GM19043 (cell line): ENCODE measurements at regions not wholly inside any gene's neighbourhood (a gene's known extent, or its start where the extent isn't known, plus 50 kb on each side); places are given as distances from the start of the nearest gene placed in this dataset.

Experiments
- ATAC-seq: cut with Tn5 transposase; IDR thresholded peaks from one replicate; pipeline ENCODE4 v1.9.1; 2021; ENCODE audit warnings: low read depth; ENCODE audit not compliant: unreplicated experiment

DNA sequence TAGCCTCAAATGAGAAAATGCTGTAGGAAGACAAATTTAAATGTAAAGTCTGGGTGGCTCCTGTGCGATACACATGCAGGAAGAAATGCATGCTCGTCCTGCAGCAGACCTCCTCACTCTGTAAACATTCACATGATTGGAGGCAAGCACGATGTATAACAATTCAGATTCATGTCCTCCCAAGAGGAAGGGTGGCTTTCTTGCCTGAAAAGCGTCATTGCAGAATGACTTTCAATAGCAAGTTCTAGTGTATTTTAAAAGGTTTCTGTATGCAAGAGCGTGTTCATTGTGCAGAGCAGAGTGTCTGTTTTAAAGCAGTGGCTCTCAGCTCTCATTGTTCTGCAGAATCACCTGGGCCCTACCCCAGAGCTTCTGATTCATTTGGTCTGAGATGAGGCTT, 170.3 kb upstream of the CELF2 start:
- no peak for ATAC-seq

GRCh38 chr10:10848488-10849111, 169.1 kb upstream of the CELF2 start:
- no peak for ATAC-seq

GRCh38 chr10:10849306-10849705, 168.4 kb upstream of the CELF2 start:
- ATAC-seq: no peak

- ATAC-seq: no peak
These were observed 167.5 kb upstream of the CELF2 start for GRCh38 chr10:10850214-10850613.

- ATAC-seq: no peak
These were observed 165.2 kb upstream of the CELF2 start for GRCh38 chr10:10852464-10852863.

DNA sequence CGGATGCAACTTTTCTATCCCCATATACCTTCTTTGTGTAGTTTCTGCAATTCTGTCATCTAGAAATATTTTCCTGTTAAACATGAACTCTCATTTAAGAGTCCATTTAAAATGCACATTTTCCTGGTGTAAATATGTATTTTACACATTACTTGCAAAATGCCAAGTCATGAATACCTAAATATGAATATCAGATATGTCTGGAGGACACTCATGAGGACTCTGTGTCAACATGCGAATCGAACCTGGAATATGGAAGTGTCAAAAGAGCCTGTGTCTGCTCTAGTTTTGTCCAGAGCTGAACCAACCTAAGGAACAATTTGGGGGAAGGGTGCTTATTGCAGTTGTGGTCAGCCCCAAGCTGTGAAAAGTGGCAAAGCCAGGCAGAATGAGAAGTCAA, 163.7 kb upstream of the CELF2 start:
- ATAC-seq: no peak

DNA sequence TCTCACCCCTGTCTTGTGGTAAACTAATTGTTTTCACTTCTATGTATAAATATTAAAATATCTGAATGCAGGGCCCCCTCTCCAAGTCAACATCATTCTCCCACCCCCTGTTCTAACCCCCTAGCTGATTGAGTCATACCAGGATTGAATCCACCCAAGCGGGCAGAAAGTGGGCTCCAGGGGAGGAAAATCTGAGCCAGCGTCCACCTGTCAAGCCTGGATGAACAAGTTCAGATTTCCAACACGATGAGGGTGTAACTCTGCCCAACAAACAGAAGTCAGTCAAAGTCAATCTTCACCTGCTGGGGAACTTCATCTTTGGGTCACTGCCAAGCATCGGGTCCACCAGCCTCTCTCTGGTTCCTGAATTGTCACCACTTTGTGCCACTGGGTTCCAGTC, 162.9 kb upstream of the CELF2 start:
- no peak for ATAC-seq

DNA sequence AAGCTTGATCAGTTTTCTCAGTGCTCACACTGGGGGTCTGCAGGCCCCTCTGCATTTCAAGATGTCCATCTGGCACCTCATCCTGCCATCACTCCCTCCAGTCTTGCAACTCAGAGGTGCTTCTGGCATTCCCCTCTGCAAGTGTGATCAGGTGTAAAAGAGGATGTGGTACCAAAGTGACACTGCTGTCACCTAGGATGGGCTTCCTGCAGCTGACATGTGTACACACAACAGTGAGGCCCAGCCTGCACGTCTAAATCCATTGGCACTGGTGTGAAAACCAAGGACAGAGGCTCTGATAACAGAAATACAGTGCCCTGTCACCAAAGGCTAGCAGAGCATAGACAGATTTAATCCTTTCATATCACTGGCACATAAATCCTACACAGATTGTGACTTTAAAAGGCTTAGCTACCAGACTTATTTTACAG, 162.5 kb upstream of the CELF2 start:
- peak; percentile 68 for ATAC-seq

GRCh38 chr10:10860455-10860976, 157.2 kb upstream of the CELF2 start:
- ATAC-seq: no peak

DNA sequence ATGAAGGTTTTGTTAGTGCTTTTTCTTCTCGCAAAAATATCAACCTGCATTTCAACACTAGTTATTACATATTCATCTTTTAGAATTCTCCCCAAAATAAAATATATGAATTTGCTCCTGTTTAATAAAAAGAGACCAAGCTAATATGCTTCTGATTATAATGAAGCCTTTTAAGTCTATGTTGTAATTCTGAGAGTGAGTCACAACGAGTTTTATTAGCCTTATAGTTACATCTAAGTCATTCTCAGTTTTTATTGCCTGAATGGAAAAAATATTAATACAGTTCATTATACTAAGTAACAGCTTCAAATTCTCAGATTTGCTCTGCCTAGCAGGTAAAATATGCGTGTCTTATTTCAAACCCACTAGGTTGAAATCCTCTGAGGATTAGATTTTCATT, 152.4 kb upstream of the CELF2 start:
- no peak for ATAC-seq

DNA sequence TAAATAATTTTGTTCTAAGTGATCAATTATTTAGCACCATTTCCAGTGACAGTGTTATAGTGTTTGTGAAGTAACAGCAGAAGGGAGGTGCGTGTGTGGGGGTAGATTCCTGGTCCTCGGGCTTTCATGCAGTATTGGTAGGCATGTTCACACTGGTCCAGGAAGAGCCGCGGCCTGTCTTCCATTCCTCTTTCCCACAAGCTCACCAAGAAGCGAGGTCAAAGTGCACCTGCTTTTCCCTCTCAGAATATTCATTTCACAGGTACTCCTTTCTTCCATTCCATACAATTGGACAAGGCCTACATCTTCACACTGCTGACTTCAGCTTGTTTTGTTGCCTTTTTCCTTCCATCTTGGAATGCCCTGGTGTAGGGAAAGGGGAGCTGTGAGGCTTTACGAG, 151.8 kb upstream of the CELF2 start:
- no peak for ATAC-seq

- peak; percentile 83 for ATAC-seq
These were observed 148.1 kb upstream of the CELF2 start for GRCh38 chr10:10869592-10869991.

DNA sequence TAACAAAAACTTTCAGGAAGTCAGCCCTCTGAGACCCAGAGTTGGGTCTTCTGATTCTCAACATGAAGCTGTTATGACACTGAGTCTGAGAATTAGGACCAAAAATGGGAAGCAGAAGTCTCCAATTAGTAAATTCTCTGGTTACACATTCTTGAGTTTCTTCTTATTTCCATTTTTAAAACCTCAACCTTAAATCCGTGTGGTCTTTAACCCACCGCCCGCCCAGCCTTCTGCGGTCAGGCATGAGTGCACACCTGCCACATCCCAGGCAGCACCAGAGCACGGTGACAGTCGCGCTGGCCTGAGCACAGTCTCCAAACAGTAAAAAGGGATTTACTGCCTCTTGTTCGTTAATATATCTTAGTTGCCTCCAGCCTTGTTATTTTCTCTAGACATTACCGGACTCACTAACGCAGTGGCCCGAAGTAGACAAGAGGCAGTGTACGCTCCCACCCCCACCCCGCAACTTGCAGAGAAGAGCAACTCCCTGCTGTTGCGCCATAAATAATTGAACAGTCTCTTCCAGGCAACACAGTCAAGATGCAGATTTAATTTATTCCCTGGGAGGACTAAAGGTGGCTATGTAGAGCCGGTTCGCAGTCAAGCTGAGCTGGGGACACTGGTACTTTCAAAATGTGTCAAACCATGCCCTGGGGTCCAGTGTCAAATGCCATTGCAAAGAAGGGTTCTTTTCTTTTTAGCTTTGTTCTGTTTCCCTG, 147.0 kb upstream of the CELF2 start:
- no peak for ATAC-seq

DNA sequence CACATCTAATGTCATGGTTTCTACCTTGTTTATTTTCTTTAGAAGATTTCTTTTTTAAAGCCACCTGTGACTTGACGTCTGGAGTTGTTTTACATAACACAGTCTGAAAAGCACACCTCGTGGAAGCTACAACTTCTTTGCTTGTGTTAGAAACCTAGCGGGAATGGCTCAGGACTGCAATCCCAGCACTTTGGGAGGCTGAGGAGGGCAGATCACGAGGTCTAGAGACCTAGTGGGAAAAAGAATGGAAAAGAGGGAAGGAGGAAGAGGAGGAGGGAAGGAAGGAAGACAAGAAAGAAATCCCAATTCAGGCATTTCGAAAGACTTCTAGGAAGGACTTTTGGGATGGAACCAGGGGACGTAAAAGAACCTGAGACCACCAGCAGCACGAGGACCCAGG, 146.3 kb upstream of the CELF2 start:
- no peak for ATAC-seq

DNA sequence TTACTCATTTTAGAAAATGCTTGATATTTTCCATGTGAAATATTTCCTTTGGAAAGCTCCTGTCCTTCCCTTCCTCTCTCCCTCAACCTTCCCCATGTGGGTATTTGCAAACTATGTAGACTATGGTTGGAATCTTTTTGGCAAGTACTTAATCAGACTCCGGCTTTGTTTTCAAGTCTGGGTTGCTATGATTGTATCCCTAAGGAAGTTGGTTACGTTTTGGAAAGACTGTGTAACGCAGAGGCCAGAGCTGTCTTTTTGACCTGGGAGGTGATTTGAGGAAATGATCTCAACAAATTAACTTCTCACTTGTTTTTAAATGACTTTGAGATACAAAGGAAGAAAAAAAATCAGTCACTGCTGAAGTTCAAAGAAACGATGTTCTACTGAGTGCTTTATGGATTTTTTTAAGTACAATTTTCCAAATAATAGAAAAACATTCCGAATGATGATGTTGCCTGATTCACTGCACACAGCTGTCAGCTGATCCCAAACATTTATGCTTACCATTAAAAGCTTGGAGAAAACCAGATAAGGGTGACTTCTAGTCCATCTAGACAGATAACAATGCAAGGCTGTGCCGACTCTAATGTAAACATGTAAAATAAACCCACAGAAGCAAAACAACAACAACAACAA, 145.5 kb upstream of the CELF2 start:
- no peak for ATAC-seq

DNA sequence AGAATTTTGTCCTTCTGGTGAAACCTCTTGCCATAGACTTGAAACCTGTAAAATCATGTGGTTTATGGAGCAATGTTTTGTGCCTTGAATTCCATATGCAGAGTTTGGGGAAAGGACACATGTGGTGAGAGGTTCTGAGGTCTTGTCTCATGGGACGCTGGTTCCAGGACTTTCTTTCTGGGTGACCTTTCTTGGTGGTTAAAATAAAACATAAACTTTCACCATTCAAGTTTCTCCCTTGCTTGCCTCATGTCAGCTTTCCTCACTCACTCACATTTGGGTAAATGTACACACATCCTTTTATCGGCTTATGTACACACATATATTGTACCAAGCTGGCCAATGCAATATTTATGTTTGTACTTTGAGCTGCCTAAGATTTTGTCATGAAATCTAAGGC, 144.9 kb upstream of the CELF2 start:
- no peak for ATAC-seq

GRCh38 chr10:10873289-10873688, 144.4 kb upstream of the CELF2 start:
- ATAC-seq: no peak

GRCh38 chr10:10873915-10874314, 143.8 kb upstream of the CELF2 start:
- no peak for ATAC-seq

DNA sequence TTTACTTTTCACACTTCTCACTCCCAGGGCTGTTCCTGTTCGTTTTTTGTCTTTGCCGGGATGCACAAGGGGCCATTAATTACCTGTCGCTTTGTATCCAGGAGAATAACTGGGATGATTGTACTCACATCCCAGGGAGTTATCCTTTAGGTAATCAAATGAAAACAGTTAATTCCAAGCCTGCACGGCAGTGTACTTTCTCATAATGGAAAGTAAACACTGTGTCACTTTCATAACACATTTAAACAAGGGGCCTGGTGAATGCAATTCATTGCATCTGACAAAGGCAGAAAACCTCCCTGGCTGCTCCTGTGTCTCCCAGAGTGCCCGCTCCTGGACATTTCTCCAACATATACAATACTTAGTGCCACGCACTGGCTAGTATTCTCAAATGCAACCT, 138.7 kb upstream of the CELF2 start:
- ATAC-seq: no peak

GRCh38 chr10:10881117-10881813, 136.4 kb upstream of the CELF2 start:
- no peak for ATAC-seq

GRCh38 chr10:10883737-10884136, 133.9 kb upstream of the CELF2 start:
- no peak for ATAC-seq
